ENCODE measurements at regions not wholly inside any gene's neighbourhood (a gene's known extent, or its start where the extent isn't known, plus 50 kb on each side); places are given as distances from the start of the nearest gene placed in this dataset.

GRCh38 chr3:106610362-106610959 lies 741.6 kb upstream of the CBLB start:
- Histone ChIP-seq H3K36me3 (replicated peaks in 1 of 2; ENCODE audit: control insufficient read depth in 1 of 2, insufficient read depth in 2 of 2, low read length in 1 of 2) (no peaks in the 10 kb centered on the region), H3K4me2 (peak overlapping the region; percentile 53), H3K9me3 (no peaks in the 10 kb centered on the region), H3K4me3 (ENCODE audit: low read depth in 2 of 2, low read length in 1 of 2) (peak overlapping the region in 1 of 2 experiments; percentile 8; a peak in 1 of 4 replicates), H3K9ac (no peak overlapping the region; the same call in 1 of the 2 replicates), H2AFZ (ENCODE audit: low read depth) (no peak overlapping the region), H3K4me1 (ENCODE audit: control insufficient read depth in 1 of 2, insufficient read depth in 2 of 2, low read depth in 1 of 2, low read length in 1 of 2) (peaks cover 4 to 28% of the 10 kb centered on the region in 2 experiments), H3F3A (replicated peaks; ENCODE audit: insufficient read depth) (peaks cover 20% of the 10 kb centered on the region), H3K27me3 (ENCODE audit: insufficient read depth) (no peaks in the 10 kb centered on the region), H4K20me1 (ENCODE audit: insufficient read depth) (no peaks in the 10 kb centered on the region), H3K9me2 (no peaks in the 10 kb centered on the region), H3K27ac (ENCODE audit: low read depth in 2 of 2, low read length in 1 of 2) (peak overlapping the region in 1 of 2 experiments; percentile 69; a peak in 2 of 4 replicates), H3K79me2 (ENCODE audit: insufficient read depth) (no peaks in the 10 kb centered on the region)
- WGBS (ENCODE audit: low lambda C conversion rate): 43% methylated on average over 2 of the region's 2 CpGs
- TF ChIP-seq EP300 (IDR thresholded peaks at IDR 0.05; ENCODE audit: borderline replicate concordance in 1 of 2, low read depth in 1 of 2, low read length in 1 of 2) (0 out of 4 replicates have a peak, but pooled peaks of 1 of the 2 experiments have one; percentile 22), EZH2phosphoT487 (IDR thresholded peaks at IDR 0.05; ENCODE audit: borderline replicate concordance, low read depth) (no peak), GATA2 (CRISPR knock-in tag; IDR thresholded peaks at IDR 0.05) (no peak), JUND (IDR thresholded peaks at IDR 0.05) (peak; percentile 70), ELF1 (IDR thresholded peaks at IDR 0.05) (no peak), RAD21 (IDR thresholded peaks at IDR 0.05; ENCODE audit: low read length) (no peak), FOXJ3 (CRISPR knock-in tag; IDR thresholded peaks at IDR 0.05) (no peak), TEAD4 (IDR thresholded peaks at IDR 0.05; ENCODE audit: borderline replicate concordance, insufficient read depth) (peak; percentile 12; the same call in 1 of the 2 replicates), TCF12 (IDR thresholded peaks at IDR 0.05) (peak; percentile 75), NFIC (IDR thresholded peaks at IDR 0.05; ENCODE audit: borderline replicate concordance) (peak; percentile 57), YY1 (IDR thresholded peaks at IDR 0.05; ENCODE audit: low read depth) (no peak), TAF1 (IDR thresholded peaks at IDR 0.05; ENCODE audit: borderline replicate concordance, low read depth, low read length) (no peak), MAX (IDR thresholded peaks at IDR 0.05; ENCODE audit: low read depth) (no peak), GABPA (IDR thresholded peaks at IDR 0.05; ENCODE audit: low read depth) (no peak), FOSL2 (IDR thresholded peaks at IDR 0.05; ENCODE audit: borderline replicate concordance, low read depth) (peak; percentile 41; the same call in 1 of the 2 replicates), RFX5 (IDR thresholded peaks at IDR 0.05; ENCODE audit: low read length) (no peak), POLR2AphosphoS5 (IDR thresholded peaks at IDR 0.05; ENCODE audit: low read depth, low read length) (no peak)
- TF ChIP-seq, protein P1, sequence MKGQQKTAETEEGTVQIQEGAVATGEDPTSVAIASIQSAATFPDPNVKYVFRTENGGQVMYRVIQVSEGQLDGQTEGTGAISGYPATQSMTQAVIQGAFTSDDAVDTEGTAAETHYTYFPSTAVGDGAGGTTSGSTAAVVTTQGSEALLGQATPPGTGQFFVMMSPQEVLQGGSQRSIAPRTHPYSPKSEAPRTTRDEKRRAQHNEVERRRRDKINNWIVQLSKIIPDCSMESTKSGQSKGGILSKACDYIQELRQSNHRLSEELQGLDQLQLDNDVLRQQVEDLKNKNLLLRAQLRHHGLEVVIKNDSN (IDR thresholded peaks at IDR 0.05; ENCODE audit: borderline replicate concordance, low read depth): no peak
- TF ChIP-seq, protein P2, sequence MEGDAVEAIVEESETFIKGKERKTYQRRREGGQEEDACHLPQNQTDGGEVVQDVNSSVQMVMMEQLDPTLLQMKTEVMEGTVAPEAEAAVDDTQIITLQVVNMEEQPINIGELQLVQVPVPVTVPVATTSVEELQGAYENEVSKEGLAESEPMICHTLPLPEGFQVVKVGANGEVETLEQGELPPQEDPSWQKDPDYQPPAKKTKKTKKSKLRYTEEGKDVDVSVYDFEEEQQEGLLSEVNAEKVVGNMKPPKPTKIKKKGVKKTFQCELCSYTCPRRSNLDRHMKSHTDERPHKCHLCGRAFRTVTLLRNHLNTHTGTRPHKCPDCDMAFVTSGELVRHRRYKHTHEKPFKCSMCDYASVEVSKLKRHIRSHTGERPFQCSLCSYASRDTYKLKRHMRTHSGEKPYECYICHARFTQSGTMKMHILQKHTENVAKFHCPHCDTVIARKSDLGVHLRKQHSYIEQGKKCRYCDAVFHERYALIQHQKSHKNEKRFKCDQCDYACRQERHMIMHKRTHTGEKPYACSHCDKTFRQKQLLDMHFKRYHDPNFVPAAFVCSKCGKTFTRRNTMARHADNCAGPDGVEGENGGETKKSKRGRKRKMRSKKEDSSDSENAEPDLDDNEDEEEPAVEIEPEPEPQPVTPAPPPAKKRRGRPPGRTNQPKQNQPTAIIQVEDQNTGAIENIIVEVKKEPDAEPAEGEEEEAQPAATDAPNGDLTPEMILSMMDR (IDR thresholded peaks at IDR 0.05): no peak
- TF ChIP-seq, protein P3, sequence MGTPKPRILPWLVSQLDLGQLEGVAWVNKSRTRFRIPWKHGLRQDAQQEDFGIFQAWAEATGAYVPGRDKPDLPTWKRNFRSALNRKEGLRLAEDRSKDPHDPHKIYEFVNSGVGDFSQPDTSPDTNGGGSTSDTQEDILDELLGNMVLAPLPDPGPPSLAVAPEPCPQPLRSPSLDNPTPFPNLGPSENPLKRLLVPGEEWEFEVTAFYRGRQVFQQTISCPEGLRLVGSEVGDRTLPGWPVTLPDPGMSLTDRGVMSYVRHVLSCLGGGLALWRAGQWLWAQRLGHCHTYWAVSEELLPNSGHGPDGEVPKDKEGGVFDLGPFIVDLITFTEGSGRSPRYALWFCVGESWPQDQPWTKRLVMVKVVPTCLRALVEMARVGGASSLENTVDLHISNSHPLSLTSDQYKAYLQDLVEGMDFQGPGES (IDR thresholded peaks at IDR 0.05; ENCODE audit: low read depth, low read length): no peak
- TF ChIP-seq, protein P4, sequence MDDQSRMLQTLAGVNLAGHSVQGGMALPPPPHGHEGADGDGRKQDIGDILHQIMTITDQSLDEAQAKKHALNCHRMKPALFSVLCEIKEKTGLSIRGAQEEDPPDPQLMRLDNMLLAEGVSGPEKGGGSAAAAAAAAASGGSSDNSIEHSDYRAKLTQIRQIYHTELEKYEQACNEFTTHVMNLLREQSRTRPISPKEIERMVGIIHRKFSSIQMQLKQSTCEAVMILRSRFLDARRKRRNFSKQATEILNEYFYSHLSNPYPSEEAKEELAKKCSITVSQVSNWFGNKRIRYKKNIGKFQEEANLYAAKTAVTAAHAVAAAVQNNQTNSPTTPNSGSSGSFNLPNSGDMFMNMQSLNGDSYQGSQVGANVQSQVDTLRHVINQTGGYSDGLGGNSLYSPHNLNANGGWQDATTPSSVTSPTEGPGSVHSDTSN (IDR thresholded peaks at IDR 0.05): peak; percentile 62
- TF ChIP-seq, protein P5, sequence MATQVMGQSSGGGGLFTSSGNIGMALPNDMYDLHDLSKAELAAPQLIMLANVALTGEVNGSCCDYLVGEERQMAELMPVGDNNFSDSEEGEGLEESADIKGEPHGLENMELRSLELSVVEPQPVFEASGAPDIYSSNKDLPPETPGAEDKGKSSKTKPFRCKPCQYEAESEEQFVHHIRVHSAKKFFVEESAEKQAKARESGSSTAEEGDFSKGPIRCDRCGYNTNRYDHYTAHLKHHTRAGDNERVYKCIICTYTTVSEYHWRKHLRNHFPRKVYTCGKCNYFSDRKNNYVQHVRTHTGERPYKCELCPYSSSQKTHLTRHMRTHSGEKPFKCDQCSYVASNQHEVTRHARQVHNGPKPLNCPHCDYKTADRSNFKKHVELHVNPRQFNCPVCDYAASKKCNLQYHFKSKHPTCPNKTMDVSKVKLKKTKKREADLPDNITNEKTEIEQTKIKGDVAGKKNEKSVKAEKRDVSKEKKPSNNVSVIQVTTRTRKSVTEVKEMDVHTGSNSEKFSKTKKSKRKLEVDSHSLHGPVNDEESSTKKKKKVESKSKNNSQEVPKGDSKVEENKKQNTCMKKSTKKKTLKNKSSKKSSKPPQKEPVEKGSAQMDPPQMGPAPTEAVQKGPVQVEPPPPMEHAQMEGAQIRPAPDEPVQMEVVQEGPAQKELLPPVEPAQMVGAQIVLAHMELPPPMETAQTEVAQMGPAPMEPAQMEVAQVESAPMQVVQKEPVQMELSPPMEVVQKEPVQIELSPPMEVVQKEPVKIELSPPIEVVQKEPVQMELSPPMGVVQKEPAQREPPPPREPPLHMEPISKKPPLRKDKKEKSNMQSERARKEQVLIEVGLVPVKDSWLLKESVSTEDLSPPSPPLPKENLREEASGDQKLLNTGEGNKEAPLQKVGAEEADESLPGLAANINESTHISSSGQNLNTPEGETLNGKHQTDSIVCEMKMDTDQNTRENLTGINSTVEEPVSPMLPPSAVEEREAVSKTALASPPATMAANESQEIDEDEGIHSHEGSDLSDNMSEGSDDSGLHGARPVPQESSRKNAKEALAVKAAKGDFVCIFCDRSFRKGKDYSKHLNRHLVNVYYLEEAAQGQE (IDR thresholded peaks at IDR 0.05; ENCODE audit: low read depth, low read length): no peak
- TF ChIP-seq, protein P6, sequence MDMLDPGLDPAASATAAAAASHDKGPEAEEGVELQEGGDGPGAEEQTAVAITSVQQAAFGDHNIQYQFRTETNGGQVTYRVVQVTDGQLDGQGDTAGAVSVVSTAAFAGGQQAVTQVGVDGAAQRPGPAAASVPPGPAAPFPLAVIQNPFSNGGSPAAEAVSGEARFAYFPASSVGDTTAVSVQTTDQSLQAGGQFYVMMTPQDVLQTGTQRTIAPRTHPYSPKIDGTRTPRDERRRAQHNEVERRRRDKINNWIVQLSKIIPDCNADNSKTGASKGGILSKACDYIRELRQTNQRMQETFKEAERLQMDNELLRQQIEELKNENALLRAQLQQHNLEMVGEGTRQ (IDR thresholded peaks at IDR 0.05; ENCODE audit: borderline replicate concordance, low read depth, low read length): no peak
- ChIA-PET CTCF (interaction anchor here (0.6 to 3.3 kb wide), 29 partner anchors 8 to 1243 kb away, joined by 3 to 20 read pairs (median 5); partner anchors contain the start of gene CBLB), POLR2A (no interaction called here)
- DNase-seq: no peak

All from SK-N-SH (cell line).